Heart left ventricle (tissue), 13 donors: ENCODE measurements at regions not wholly inside any gene's neighbourhood (a gene's known extent, or its start where the extent isn't known, plus 50 kb on each side); places are given as distances from the start of the nearest gene placed in this dataset.
"Not testable (repeated sequence)": the region's sequence is repeated elsewhere in the genome, so short reads cannot be mapped to it uniquely, and the experiment has no call there.

ENCODE experiments used
- POLR2A ChIP-seq, 2 donors: fragments of 450-650 bp; IDR thresholded peaks; one replicate each; pipeline ENCODE4 v1.6.1; 2017; ENCODE audit warnings: antibody characterized with exemption in 2 of 2, mild to moderate bottlenecking in 2 of 2, moderate library complexity in 2 of 2
- TF ChIP-seq, protein P1 (sequence below), 12 donors: fragments of 200-600 bp; sonication (generic) in 4 of 12; IDR thresholded peaks; one replicate each; pipeline versions ENCODE4 v1.5.0 to v1.8.0; 2018 to 2022; ENCODE audit warnings: antibody characterized with exemption in 12 of 12, mild to moderate bottlenecking in 5 of 12
- donor health status: ischemic (EF 13 %, LVEDD 7.1; RV severe dilation, severe dysfunction).
- donor health status: DM: no; HTN: yes; CAD: no.
- donor health status: DM: no; HTN: no; CAD: no.
- donor health status: ischemic (EF 25% LVEDD 6.9; RV normal size, moderate dysfunction).
- donor health status: ischemic (EF 25% LVEDD 5.7; RV mildly dilated, moderate dysfunction).
- donor health status: ischemic (EF 35%, LVEDD 5.7; RV mildly dilated, moderate dysfunction).
- donor health status: nonischemic (EF 11% LVEDD 7.7; RV severe dilation, severe dysfunction).
- donor health status: DM: yes; HTN: yes; CAD: no.
- donor health status: PGD.
- donor health status: ischemic (EF 29% LVEDD 5.4; RV normal size, mild dysfunction).
- donor health status: nonischemic (EF 23%, LVEDD 6.1; RV moderate dilation, normal function).

DNA sequence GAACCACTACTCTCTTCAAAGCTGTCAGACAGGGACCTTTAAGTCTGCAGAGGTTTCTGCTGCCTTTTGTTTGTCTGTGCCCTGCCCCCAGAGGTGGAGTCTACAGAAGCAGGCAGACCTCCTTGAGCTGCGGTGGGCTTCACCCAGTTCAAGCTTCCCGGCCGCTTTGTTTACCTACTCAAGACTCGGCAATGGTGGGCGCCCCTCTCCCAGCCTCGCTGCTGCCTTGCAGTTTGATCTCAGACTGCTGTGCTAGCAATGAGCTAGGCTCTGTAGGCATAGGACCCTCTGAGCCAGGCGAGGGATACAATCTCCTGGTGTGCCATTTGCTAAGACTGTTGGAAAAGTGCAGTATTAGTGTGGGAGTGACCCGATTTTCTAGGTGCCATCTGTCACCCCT is 275.0 kb downstream of the CHM start:
- TF ChIP-seq, protein P1, sequence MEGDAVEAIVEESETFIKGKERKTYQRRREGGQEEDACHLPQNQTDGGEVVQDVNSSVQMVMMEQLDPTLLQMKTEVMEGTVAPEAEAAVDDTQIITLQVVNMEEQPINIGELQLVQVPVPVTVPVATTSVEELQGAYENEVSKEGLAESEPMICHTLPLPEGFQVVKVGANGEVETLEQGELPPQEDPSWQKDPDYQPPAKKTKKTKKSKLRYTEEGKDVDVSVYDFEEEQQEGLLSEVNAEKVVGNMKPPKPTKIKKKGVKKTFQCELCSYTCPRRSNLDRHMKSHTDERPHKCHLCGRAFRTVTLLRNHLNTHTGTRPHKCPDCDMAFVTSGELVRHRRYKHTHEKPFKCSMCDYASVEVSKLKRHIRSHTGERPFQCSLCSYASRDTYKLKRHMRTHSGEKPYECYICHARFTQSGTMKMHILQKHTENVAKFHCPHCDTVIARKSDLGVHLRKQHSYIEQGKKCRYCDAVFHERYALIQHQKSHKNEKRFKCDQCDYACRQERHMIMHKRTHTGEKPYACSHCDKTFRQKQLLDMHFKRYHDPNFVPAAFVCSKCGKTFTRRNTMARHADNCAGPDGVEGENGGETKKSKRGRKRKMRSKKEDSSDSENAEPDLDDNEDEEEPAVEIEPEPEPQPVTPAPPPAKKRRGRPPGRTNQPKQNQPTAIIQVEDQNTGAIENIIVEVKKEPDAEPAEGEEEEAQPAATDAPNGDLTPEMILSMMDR (IDR thresholded peaks at IDR 0.05): not testable (repeated sequence)
- not testable (repeated sequence) for TF ChIP-seq POLR2A (IDR thresholded peaks at IDR 0.05)
